ENCODE measurements at regions not wholly inside any gene's neighbourhood (a gene's known extent, or its start where the extent isn't known, plus 50 kb on each side); places are given as distances from the start of the nearest gene placed in this dataset.

- no peak for ATAC-seq
Measured at GRCh38 chr1:195238313-195238712, 1369.9 kb downstream of the KCNT2 start.

GRCh38 chr1:195236991-195237889 is 1371.0 kb downstream of the KCNT2 start:
- TF ChIP-seq ESRRG (CRISPR knock-in tag; IDR thresholded peaks at IDR 0.05) = no peak
- TF ChIP-seq ISL1 (CRISPR knock-in tag; IDR thresholded peaks at IDR 0.05) = no peak
- TF ChIP-seq TSHZ2 (CRISPR knock-in tag; IDR thresholded peaks at IDR 0.05) = no peak
- ATAC-seq = no peak

More at GRCh38 chr1:195238313-195238712, 1369.9 kb downstream of the KCNT2 start:
- TF ChIP-seq SNAI2 (CRISPR knock-in tag; IDR thresholded peaks at IDR 0.05) (no peak), CSDC2 (CRISPR knock-in tag; IDR thresholded peaks at IDR 0.05) (no peak), ZFP30 (CRISPR knock-in tag; IDR thresholded peaks at IDR 0.05) (no peak)

GRCh38 chr1:195218428-195219212 is 1389.6 kb downstream of the KCNT2 start:
- no peak for ATAC-seq
- no peak for TF ChIP-seq CSDC2 (CRISPR knock-in tag; IDR thresholded peaks at IDR 0.05)
- TF ChIP-seq ZC3H10 (CRISPR knock-in tag; IDR thresholded peaks at IDR 0.05) = no peak
- no peak for TF ChIP-seq CSRNP3 (CRISPR knock-in tag; IDR thresholded peaks at IDR 0.05)
- no peak for TF ChIP-seq ISL1 (CRISPR knock-in tag; IDR thresholded peaks at IDR 0.05)

GRCh38 chr1:195202241-195202640 is 1406.0 kb downstream of the KCNT2 start:
- TF ChIP-seq BACH2 (CRISPR knock-in tag; IDR thresholded peaks at IDR 0.05; ENCODE audit: borderline replicate concordance) (no peak), ISL1 (CRISPR knock-in tag; IDR thresholded peaks at IDR 0.05) (no peak), ZNF565 (CRISPR knock-in tag; conservative IDR thresholded peaks at IDR 0.05; ENCODE audit: low read depth) (no peak), ESRRG (CRISPR knock-in tag; IDR thresholded peaks at IDR 0.05) (no peak), RARB (CRISPR knock-in tag; IDR thresholded peaks at IDR 0.05) (no peak), CSRNP3 (CRISPR knock-in tag; IDR thresholded peaks at IDR 0.05) (no peak), SNAI2 (CRISPR knock-in tag; IDR thresholded peaks at IDR 0.05) (no peak), TSHZ2 (CRISPR knock-in tag; IDR thresholded peaks at IDR 0.05) (no peak), ZNF70 (CRISPR knock-in tag; IDR thresholded peaks at IDR 0.05) (no peak)
- ATAC-seq = no peak

- ATAC-seq = no peak
- no peak for TF ChIP-seq ESRRG (CRISPR knock-in tag; IDR thresholded peaks at IDR 0.05)
- no peak for TF ChIP-seq TSHZ2 (CRISPR knock-in tag; IDR thresholded peaks at IDR 0.05)
- TF ChIP-seq PPARA (CRISPR knock-in tag; IDR thresholded peaks at IDR 0.05; ENCODE audit: borderline replicate concordance) = no peak
- TF ChIP-seq BACH2 (CRISPR knock-in tag; IDR thresholded peaks at IDR 0.05; ENCODE audit: borderline replicate concordance) = no peak
- TF ChIP-seq ARNTL (CRISPR knock-in tag; IDR thresholded peaks at IDR 0.05; ENCODE audit: borderline replicate concordance, low read depth) = no peak
- TF ChIP-seq CSRNP3 (CRISPR knock-in tag; IDR thresholded peaks at IDR 0.05) = no peak
- no peak for TF ChIP-seq ZNF8 (CRISPR knock-in tag; IDR thresholded peaks at IDR 0.05)
- TF ChIP-seq TOX (CRISPR knock-in tag; IDR thresholded peaks at IDR 0.05; ENCODE audit: borderline replicate concordance) = no peak
- no peak for TF ChIP-seq ZNF565 (CRISPR knock-in tag; conservative IDR thresholded peaks at IDR 0.05; ENCODE audit: low read depth)
- no peak for TF ChIP-seq ZNF70 (CRISPR knock-in tag; IDR thresholded peaks at IDR 0.05)
- no peak for TF ChIP-seq SNAI2 (CRISPR knock-in tag; IDR thresholded peaks at IDR 0.05)
- no peak for TF ChIP-seq CSDC2 (CRISPR knock-in tag; IDR thresholded peaks at IDR 0.05)
- no peak for TF ChIP-seq RARB (CRISPR knock-in tag; IDR thresholded peaks at IDR 0.05)
Measured at GRCh38 chr1:195200772-195201171, 1407.5 kb downstream of the KCNT2 start.
